Spleen (tissue), 11 donors: ENCODE measurements at regions not wholly inside any gene's neighbourhood (a gene's known extent, or its start where the extent isn't known, plus 50 kb on each side); places are given as distances from the start of the nearest gene placed in this dataset.
"Not testable (repeated sequence)": the region's sequence is repeated elsewhere in the genome, so short reads cannot be mapped to it uniquely, and the experiment has no call there.

Experiments
- DNase-seq: peaks from one replicate; pipeline ENCODE4 v3.0.0-alpha.2; 2020
- H3K27ac ChIP-seq, 8 donors: fragments of 200-600 bp; sonication (generic) in 7 of 8; 1 replicate in 4 of 8; 2 replicates in 4 of 8; pipeline versions ENCODE4 v1.5.0 to v1.8.0; 2016 to 2021; ENCODE audit warnings: inconsistent platforms in 4 of 8, mild to moderate bottlenecking in 4 of 8, moderate library complexity in 1 of 8
- H3K27me3 ChIP-seq, 7 donors: fragments of 200-600 bp; sonication (generic) in 6 of 7; replicated peaks in 1 of 7; 1 replicate in 4 of 7; 2 replicates in 3 of 7; pipeline versions ENCODE4 v1.5.0 to v1.8.0; 2016 to 2021; ENCODE audit warnings: inconsistent platforms in 3 of 7, mild to moderate bottlenecking in 1 of 7
- H3K36me3 ChIP-seq, 6 donors: fragments of 200-600 bp; sonication (generic) in 5 of 6; 1 replicate in 4 of 6; 2 replicates in 2 of 6; pipeline versions ENCODE4 v1.5.0 to v1.8.0; 2016 to 2021; ENCODE audit warnings: inconsistent platforms in 2 of 6
- H3K4me1 ChIP-seq, 6 donors: fragments of 200-600 bp; sonication (generic) in 5 of 6; 1 replicate in 3 of 6; 2 replicates in 3 of 6; pipeline versions ENCODE4 v1.5.0 to v1.8.0; 2016 to 2021; ENCODE audit warnings: inconsistent platforms in 3 of 6
- H3K4me3 ChIP-seq, 8 donors: fragments of 200-600 bp; sonication (generic) in 7 of 8; 1 replicate in 4 of 8; 2 replicates in 4 of 8; pipeline versions ENCODE4 v1.5.0 to v1.8.0; 2016 to 2021; ENCODE audit warnings: inconsistent platforms in 4 of 8, mild to moderate bottlenecking in 4 of 8, moderate library complexity in 2 of 8
- H3K9me3 ChIP-seq, 8 donors: fragments of 200-600 bp; sonication (generic) in 7 of 8; 1 replicate in 4 of 8; 2 replicates in 4 of 8; pipeline versions ENCODE4 v1.5.0 to v1.8.0; 2016 to 2021; ENCODE audit warnings: inconsistent platforms in 4 of 8
- CTCF ChIP-seq, 11 experiments: fragments of 200-600 bp in 7 of 11; fragments of 450-650 bp in 4 of 11; sonication (generic) in 4 of 11; IDR thresholded peaks in 8 of 11; conservative IDR thresholded peaks in 3 of 11; 1 replicate in 7 of 11; 2 replicates in 4 of 11; pipeline versions ENCODE4 v1.4.0 to v1.8.0; 2016 to 2021; ENCODE audit warnings: antibody characterized with exemption in 11 of 11, inconsistent platforms in 4 of 11, mild to moderate bottlenecking in 1 of 11
- POLR2A ChIP-seq, 3 donors: fragments of 450-650 bp; IDR thresholded peaks; one replicate each; pipeline ENCODE4 v1.5.1; 2017; ENCODE audit warnings: antibody characterized with exemption in 3 of 3, mild to moderate bottlenecking in 1 of 3
- POLR2AphosphoS5 ChIP-seq, 3 donors: sonication (generic); formaldehyde crosslinking; IDR thresholded peaks; one replicate each; pipeline ENCODE4 v1.5.1; 2017; ENCODE audit warnings: antibody characterized with exemption in 3 of 3
- WGBS, 5 donors: extraction: QIAGEN DNeasy Blood & Tissue Kit in 3 of 5; methylation state at CpG; one replicate each; pipeline versions ENCODE4 v1.1.5 to v1.1.7; 2013 to 2018; 5-methylcytosine and 5-hydroxymethylcytosine counted together
- intact Hi-C: fragments of 100-400 bp; cut with DNase I; formaldehyde crosslinking; loops from one replicate; pipeline ENCODE4 v1.15.0; 2023; ENCODE audit warnings: low total_unique reads
- donor health status: healthy with polysubstance abuse.
- donor health status: DM: no; HTN: no; CAD: no; lungs with moderate emphysema.
- donor health status: DM: no; HTN: no; CAD: no.
- donor health status: Bipolar disorder and iron deficiency.
- donor health status: healthy.
- donor health status: DM: no; HTN: no; CAD: no.
- donor health status: DM: yes; HTN: yes; CAD: no.

GRCh38 chr3:164737174-164737573, 341.1 kb downstream of the SI start:
- no peak for TF ChIP-seq POLR2AphosphoS5 (IDR thresholded peaks at IDR 0.05)
- no peak for TF ChIP-seq POLR2A (IDR thresholded peaks at IDR 0.05)
- TF ChIP-seq CTCF (IDR thresholded peaks at IDR 0.05 in 8 of 11, conservative IDR thresholded peaks at IDR 0.05 in 3 of 11), result no peak
- intact Hi-C loops, result no loop called here
- H3K27me3 ChIP-seq, result no peaks in the 10 kb centered on the region
- no peak overlapping the region for H3K27ac ChIP-seq
- H3K36me3 ChIP-seq, result no peaks in the 10 kb centered on the region
- peaks cover 0 to 19% (median 0%) of the 10 kb centered on the region in 8 donors for H3K9me3 ChIP-seq
- no peak overlapping the region for H3K4me3 ChIP-seq
- 39 to 53% (median 47%) methylated on average over 1 of the region's 1 CpG for WGBS, 5 donors
- H3K4me1 ChIP-seq, result no peaks in the 10 kb centered on the region
- DNase-seq, result no peak

DNA sequence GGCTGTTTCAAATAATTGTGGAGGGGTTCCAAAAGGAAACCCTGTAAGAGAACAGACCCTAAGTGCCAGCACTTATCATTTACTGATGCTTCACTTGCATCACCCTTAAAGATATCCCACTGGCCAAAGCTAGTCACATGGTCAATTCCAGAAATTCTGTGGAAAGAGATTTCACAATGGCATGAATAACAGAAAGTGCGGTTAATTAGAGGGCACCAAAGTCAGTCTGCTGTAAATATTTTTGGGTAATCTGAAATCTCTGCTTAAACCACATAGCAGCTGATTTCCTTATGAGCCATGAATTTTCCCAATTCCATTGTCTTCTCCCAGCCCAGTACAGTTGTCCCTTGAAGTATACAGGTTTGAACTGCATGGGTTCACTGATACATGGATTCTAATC, 346.1 kb downstream of the SI start:
- Histone ChIP-seq H3K4me3 (no peak overlapping the region), H3K36me3 (no peaks in the 10 kb centered on the region), H3K27me3 (no peaks in the 10 kb centered on the region), H3K27ac (no peak overlapping the region), H3K9me3 (no peaks in the 10 kb centered on the region), H3K4me1 (no peaks in the 10 kb centered on the region)
- TF ChIP-seq POLR2AphosphoS5 (IDR thresholded peaks at IDR 0.05) (no peak), CTCF (IDR thresholded peaks at IDR 0.05 in 8 of 11, conservative IDR thresholded peaks at IDR 0.05 in 3 of 11) (no peak), POLR2A (IDR thresholded peaks at IDR 0.05) (no peak)
- WGBS, 5 donors, result 87 to 100% (median 93%) methylated on average over 1 of the region's 1 CpG
- DNase-seq, result no peak
- intact Hi-C loops, result no loop called here

- no peak overlapping the region for H3K4me3 ChIP-seq
- WGBS, 5 donors, result 55 to 64% (median 59%) methylated on average over 6 of the region's 6 CpGs
- no peaks in the 10 kb centered on the region for H3K36me3 ChIP-seq
- H3K27ac ChIP-seq, result no peak overlapping the region
- no peak for DNase-seq
- H3K27me3 ChIP-seq, result no peaks in the 10 kb centered on the region
- H3K4me1 ChIP-seq, result no peaks in the 10 kb centered on the region
- H3K9me3 ChIP-seq, result peaks cover 0 to 4% (median 0%) of the 10 kb centered on the region in 8 donors
- TF ChIP-seq POLR2A (IDR thresholded peaks at IDR 0.05) (no peak), CTCF (IDR thresholded peaks at IDR 0.05 in 8 of 11, conservative IDR thresholded peaks at IDR 0.05 in 3 of 11) (no peak), POLR2AphosphoS5 (IDR thresholded peaks at IDR 0.05) (no peak)
- intact Hi-C loops, result no loop called here
Measured at GRCh38 chr3:164730815-164731360, 347.4 kb downstream of the SI start.

- Histone ChIP-seq H3K27ac (no peak overlapping the region), H3K4me3 (no peak overlapping the region), H3K9me3 (peaks cover 0 to 9% (median 0%) of the 10 kb centered on the region in 8 donors), H3K4me1 (no peaks in the 10 kb centered on the region), H3K27me3 (no peaks in the 10 kb centered on the region), H3K36me3 (no peaks in the 10 kb centered on the region)
- 72 to 85% (median 83%) methylated on average over 4 of the region's 4 CpGs for WGBS, 5 donors
- TF ChIP-seq CTCF (IDR thresholded peaks at IDR 0.05 in 8 of 11, conservative IDR thresholded peaks at IDR 0.05 in 3 of 11), result no peak
- intact Hi-C loops, result no loop called here
- DNase-seq, result no peak
Measured at GRCh38 chr3:164723396-164723795, 354.9 kb downstream of the SI start.

DNA sequence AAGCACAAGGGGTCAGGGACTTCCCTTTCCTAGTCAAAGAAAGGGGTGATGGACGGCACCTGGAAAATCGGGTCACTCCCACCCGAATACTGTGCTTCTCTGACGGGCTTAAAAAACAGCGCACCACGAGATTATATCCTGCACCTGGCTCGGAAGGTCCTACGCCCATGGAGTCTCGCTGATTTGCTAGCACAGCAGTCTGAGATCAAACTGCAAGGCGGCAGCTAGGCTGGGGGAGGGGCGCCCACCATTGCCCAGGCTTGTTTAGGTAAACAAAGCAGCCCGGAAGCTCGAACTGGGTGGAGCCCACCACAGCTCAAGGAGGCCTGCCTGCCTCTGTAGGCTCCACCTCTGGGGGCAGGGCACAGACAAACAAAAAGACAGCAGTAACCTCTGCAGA, 375.5 kb downstream of the SI start:
- intact Hi-C loops, H3K27me3 ChIP-seq, DNase-seq, H3K9me3 ChIP-seq, H3K27ac ChIP-seq, H3K36me3 ChIP-seq, H3K4me1 ChIP-seq, H3K4me3 ChIP-seq: not testable (repeated sequence)
- 77 to 88% (median 79%) methylated on average over 6 to 13 of the region's 13 CpGs for WGBS, 5 donors
